NT2/D1 (cell line): ENCODE measurements at regions not wholly inside any gene's neighbourhood (a gene's known extent, or its start where the extent isn't known, plus 50 kb on each side); places are given as distances from the start of the nearest gene placed in this dataset.

Source experiments
- DNase-seq: peaks from one replicate; pipeline ENCODE4 v3.0.0-alpha.2; 2011; ENCODE audit warnings: low read depth, low spot score
- H3K27me3 ChIP-seq: 2 replicates; pipeline ENCODE4 v1.6.0; 2011; ENCODE audit warnings: mild to moderate bottlenecking; ENCODE audit not compliant: insufficient read length, insufficient read depth
- H3K36me3 ChIP-seq: 2 replicates; pipeline ENCODE4 v1.6.1; 2011; ENCODE audit warnings: mild to moderate bottlenecking, low read length, mixed read lengths; ENCODE audit not compliant: insufficient read depth, insufficient read length
- H3K4me1 ChIP-seq: 2 replicates; pipeline ENCODE4 v1.5.1; 2011; ENCODE audit not compliant: insufficient read depth, insufficient read length
- H3K4me3 ChIP-seq: 2 replicates; pipeline ENCODE4 v1.5.1; 2011; ENCODE audit warnings: low read depth; ENCODE audit not compliant: insufficient read length
- H3K9ac ChIP-seq: 2 replicates; pipeline ENCODE4 v1.6.0; 2011; ENCODE audit warnings: low read depth; ENCODE audit not compliant: insufficient read length
- H3K9me3 ChIP-seq: 2 replicates; pipeline ENCODE4 v1.5.1; 2011; ENCODE audit warnings: mild to moderate bottlenecking, low read length; ENCODE audit not compliant: insufficient read depth
- SUZ12 ChIP-seq: IDR thresholded peaks from 2 replicates; pipeline ENCODE4 v1.6.1; 2011; ENCODE audit not compliant: insufficient read length, insufficient read depth; ENCODE audit errors: extremely low read depth
- YY1 ChIP-seq: IDR thresholded peaks from 2 replicates; pipeline ENCODE4 v1.6.1; 2011; ENCODE audit not compliant: insufficient read length, insufficient read depth
- ZNF274 ChIP-seq: IDR thresholded peaks from 2 replicates; pipeline ENCODE4 v1.6.1; 2011; ENCODE audit warnings: mild to moderate bottlenecking, low read depth, low read length

- no peak overlapping the region for H3K9ac ChIP-seq
- no peaks in the 10 kb centered on the region for H3K27me3 ChIP-seq
- TF ChIP-seq YY1 = no peak
- no peaks in the 10 kb centered on the region for H3K9me3 ChIP-seq
- H3K4me1 ChIP-seq = no peaks in the 10 kb centered on the region
- no peak overlapping the region for H3K4me3 ChIP-seq
- no peaks in the 10 kb centered on the region for H3K36me3 ChIP-seq
- no peak for DNase-seq
Observed at GRCh38 chr2:55973673-55974072, 50.1 kb upstream of the EFEMP1 start.

DNA sequence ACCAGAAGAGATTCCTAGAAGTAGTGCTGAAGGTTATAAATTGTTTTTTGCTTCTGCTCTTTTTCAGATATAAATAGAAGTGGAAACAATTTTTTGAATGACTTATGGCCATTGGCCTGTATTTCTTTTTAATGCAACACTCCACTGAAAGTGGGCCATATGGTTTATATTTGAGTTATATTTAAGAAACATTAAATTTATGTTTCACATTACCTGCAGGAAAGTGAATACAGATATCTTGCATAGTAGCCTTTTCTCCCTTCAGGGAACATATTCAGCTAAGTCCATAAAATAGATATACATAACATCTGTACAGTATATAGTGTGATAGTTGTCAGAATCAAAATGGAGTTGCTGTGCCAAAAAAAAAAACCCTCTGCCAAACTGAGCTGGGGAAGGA is 53.1 kb upstream of the EFEMP1 start:
- no peaks in the 10 kb centered on the region for H3K36me3 ChIP-seq
- H3K9me3 ChIP-seq = no peaks in the 10 kb centered on the region
- no peak for DNase-seq
- no peak overlapping the region for H3K9ac ChIP-seq
- H3K27me3 ChIP-seq = no peaks in the 10 kb centered on the region
- H3K4me1 ChIP-seq = no peaks in the 10 kb centered on the region
- TF ChIP-seq SUZ12 = no peak
- TF ChIP-seq ZNF274 = no peak
- TF ChIP-seq YY1 = no peak
- no peak overlapping the region for H3K4me3 ChIP-seq

DNA sequence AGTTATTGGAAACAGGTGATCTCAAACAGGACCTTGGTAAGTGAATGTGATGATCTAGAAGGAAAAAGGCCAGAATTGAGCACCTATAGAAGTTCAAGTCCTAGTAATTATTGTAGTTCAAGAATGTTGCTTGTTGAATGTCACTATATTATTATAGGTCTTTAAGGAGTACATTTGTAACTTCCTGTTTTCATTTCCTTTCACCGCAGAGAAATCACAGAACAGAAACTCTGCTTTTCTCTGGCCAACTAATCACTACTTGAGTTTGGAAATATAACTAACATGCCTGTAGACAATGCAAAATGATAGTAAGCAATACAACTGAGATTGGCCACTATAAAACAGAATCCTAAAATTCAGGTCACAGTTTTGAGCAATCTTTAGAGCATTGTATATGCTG is 61.8 kb upstream of the EFEMP1 start:
- Histone ChIP-seq H3K9me3 (no peaks in the 10 kb centered on the region), H3K4me3 (no peak overlapping the region), H3K4me1 (no peaks in the 10 kb centered on the region), H3K36me3 (no peaks in the 10 kb centered on the region), H3K9ac (no peak overlapping the region), H3K27me3 (no peaks in the 10 kb centered on the region)
- TF ChIP-seq YY1 = no peak
- no peak for TF ChIP-seq SUZ12
- TF ChIP-seq ZNF274 = no peak
- DNase-seq = no peak

DNA sequence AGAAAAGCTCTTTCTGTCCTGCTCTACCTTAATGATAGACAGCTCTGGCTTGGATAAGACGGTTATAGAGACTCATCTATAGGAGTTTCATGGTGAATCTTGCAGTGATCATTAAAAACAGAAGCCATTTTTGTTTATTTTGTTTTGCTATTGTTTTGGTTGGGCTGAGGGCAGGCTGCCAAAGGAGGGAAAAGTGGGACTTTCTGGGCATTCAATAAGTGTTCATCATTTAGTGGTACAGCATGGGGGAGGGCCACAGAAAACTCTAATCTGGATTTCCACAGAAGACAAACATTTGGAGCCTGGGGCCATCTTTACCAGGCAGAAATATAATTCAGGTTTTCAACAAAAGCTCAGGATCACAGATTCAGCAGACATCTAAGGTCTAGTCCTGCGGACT is 62.4 kb upstream of the EFEMP1 start:
- no peak overlapping the region for H3K9ac ChIP-seq
- no peaks in the 10 kb centered on the region for H3K4me1 ChIP-seq
- no peak overlapping the region for H3K4me3 ChIP-seq
- no peaks in the 10 kb centered on the region for H3K9me3 ChIP-seq
- TF ChIP-seq ZNF274 (no peak), SUZ12 (no peak), YY1 (no peak)
- no peaks in the 10 kb centered on the region for H3K27me3 ChIP-seq
- H3K36me3 ChIP-seq = no peaks in the 10 kb centered on the region
- DNase-seq = no peak

- TF ChIP-seq ZNF274 (no peak), YY1 (no peak), SUZ12 (no peak)
- no peaks in the 10 kb centered on the region for H3K27me3 ChIP-seq
- no peaks in the 10 kb centered on the region for H3K9me3 ChIP-seq
- no peak overlapping the region for H3K4me3 ChIP-seq
- no peaks in the 10 kb centered on the region for H3K4me1 ChIP-seq
- no peak for DNase-seq
- no peaks in the 10 kb centered on the region for H3K36me3 ChIP-seq
- no peak overlapping the region for H3K9ac ChIP-seq
Observed at GRCh38 chr2:55986700-55987440, 63.3 kb upstream of the EFEMP1 start.

DNA sequence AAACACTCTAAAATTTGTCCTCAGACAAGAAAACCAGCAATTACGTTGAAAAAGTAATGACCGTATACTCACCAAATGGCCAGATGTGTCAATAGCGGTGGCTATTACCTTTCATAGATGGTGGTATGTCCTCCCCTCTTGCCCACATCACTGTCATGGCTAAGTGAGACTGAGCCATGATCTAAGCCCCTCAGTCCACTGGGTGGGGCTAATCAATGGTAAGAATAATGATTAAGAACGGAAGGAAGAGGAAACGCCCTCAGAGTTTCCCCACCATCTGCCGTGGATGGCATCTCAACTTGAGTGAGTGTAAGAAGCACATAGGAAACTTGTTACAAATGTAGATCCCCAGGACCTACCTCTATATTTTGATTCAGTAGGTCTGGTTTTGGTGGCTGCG is 65.8 kb upstream of the EFEMP1 start:
- Histone ChIP-seq H3K9me3 (no peaks in the 10 kb centered on the region), H3K36me3 (no peaks in the 10 kb centered on the region), H3K9ac (no peak overlapping the region), H3K4me3 (no peak overlapping the region), H3K27me3 (no peaks in the 10 kb centered on the region), H3K4me1 (no peaks in the 10 kb centered on the region)
- DNase-seq = no peak
- TF ChIP-seq ZNF274 (no peak), YY1 (no peak), SUZ12 (no peak)

GRCh38 chr2:55992455-55992854 is 68.9 kb upstream of the EFEMP1 start:
- TF ChIP-seq ZNF274 = no peak
- TF ChIP-seq YY1 = no peak
- no peak for TF ChIP-seq SUZ12
- Histone ChIP-seq H3K4me1 (no peaks in the 10 kb centered on the region), H3K9me3 (no peaks in the 10 kb centered on the region), H3K9ac (no peak overlapping the region), H3K4me3 (no peak overlapping the region), H3K27me3 (no peaks in the 10 kb centered on the region), H3K36me3 (no peaks in the 10 kb centered on the region)
- DNase-seq = no peak

DNA sequence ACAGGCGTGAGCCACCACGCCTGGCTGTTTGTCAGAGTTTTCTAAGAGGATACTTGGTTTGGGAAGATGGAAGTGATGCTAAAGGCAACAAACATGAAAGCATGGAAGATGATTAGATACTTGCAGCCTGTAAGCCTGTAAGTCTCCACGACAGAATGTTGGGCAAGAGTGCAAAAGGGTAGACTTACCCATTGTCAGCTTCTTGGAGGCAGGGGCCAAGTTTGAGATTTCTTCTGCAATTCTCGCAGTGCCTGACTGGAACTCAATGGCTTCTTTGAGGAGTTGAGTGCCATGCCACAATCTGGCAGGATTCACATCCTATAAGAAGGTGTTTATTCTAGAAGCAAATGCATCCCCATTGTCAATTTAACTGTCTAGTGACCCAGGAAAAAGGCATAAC is 70.1 kb upstream of the EFEMP1 start:
- no peaks in the 10 kb centered on the region for H3K4me1 ChIP-seq
- no peaks in the 10 kb centered on the region for H3K9me3 ChIP-seq
- DNase-seq = no peak
- TF ChIP-seq YY1 (no peak), SUZ12 (no peak), ZNF274 (no peak)
- H3K4me3 ChIP-seq = no peak overlapping the region
- no peak overlapping the region for H3K9ac ChIP-seq
- H3K36me3 ChIP-seq = no peaks in the 10 kb centered on the region
- no peaks in the 10 kb centered on the region for H3K27me3 ChIP-seq
